Right cardiac atrium (tissue), 5 donors: ENCODE measurements at regions not wholly inside any gene's neighbourhood (a gene's known extent, or its start where the extent isn't known, plus 50 kb on each side); places are given as distances from the start of the nearest gene placed in this dataset.

Experiments used
- ATAC-seq, 2 donors: fragments of 200-7000 bp; cut with Tn5 transposase; one replicate each; pipeline versions ENCODE4 v1.8.0 to v1.9.1; 2020; ENCODE audit warnings: moderate library complexity in 2 of 2, mild to moderate bottlenecking in 1 of 2
- DNase-seq, 3 donors: peaks; one replicate each; pipeline ENCODE4 v3.0.0-alpha.2; 2020
- H3K27ac ChIP-seq: one replicate; pipeline ENCODE4 v1.5.1; 2013; ENCODE audit warnings: mild to moderate bottlenecking, low read length, control low read depth, moderate library complexity
- H3K27me3 ChIP-seq: one replicate; pipeline ENCODE4 v1.6.1; 2013; ENCODE audit not compliant: control insufficient read depth, insufficient read depth
- H3K4me1 ChIP-seq: one replicate; pipeline ENCODE4 v1.6.1; 2013; ENCODE audit warnings: low read length; ENCODE audit not compliant: control insufficient read depth, insufficient read depth
- H3K4me3 ChIP-seq: one replicate; pipeline ENCODE4 v1.5.1; 2013; ENCODE audit warnings: low read length, control low read depth
- H3K9me3 ChIP-seq: one replicate; pipeline ENCODE4 v1.6.1; 2013; ENCODE audit warnings: low read length; ENCODE audit not compliant: control insufficient read depth
- WGBS: extraction: QIAGEN DNeasy Blood & Tissue Kit; methylation state at CpG from one replicate; pipeline ENCODE4 v1.1.7; 2013; 5-methylcytosine and 5-hydroxymethylcytosine counted together
- intact Hi-C, 4 donors: fragments of 100-400 bp; cut with DNase I; formaldehyde crosslinking; loops; one replicate each; pipeline versions ENCODE4 v1.11.0 to v1.14.0; 2022 to 2023
- donor health status: healthy with polysubstance abuse.
- donor health status: DM: no; HTN: yes; CAD: no.
- donor health status: DM: no; HTN: no; CAD: no.
- donor health status: DM: no; HTN: yes; CAD: no; lungs with severe emphysema.
- donor health status: DM: yes; HTN: yes; CAD: no.

GRCh38 chr17:79496422-79497005, 114.3 kb downstream of the RBFOX3 start:
- ATAC-seq (no peak), DNase-seq (no peak)
- Histone ChIP-seq H3K9me3 (no peaks in the 10 kb centered on the region), H3K27me3 (no peaks in the 10 kb centered on the region), H3K4me3 (no peak overlapping the region), H3K27ac (no peak overlapping the region), H3K4me1 (no peaks in the 10 kb centered on the region)
- 57% methylated on average over 13 of the region's 13 CpGs for WGBS
- intact Hi-C loops: no loop called here

- no peak overlapping the region for H3K27ac ChIP-seq
- no peaks in the 10 kb centered on the region for H3K4me1 ChIP-seq
- no peaks in the 10 kb centered on the region for H3K27me3 ChIP-seq
- no peaks in the 10 kb centered on the region for H3K9me3 ChIP-seq
- intact Hi-C loops: no loop called here
- WGBS: 76% methylated on average over 11 of the region's 11 CpGs
- DNase-seq: no peak
- no peak for ATAC-seq
- H3K4me3 ChIP-seq: no peak overlapping the region
Measured at GRCh38 chr17:79495665-79496064, 115.2 kb downstream of the RBFOX3 start.

- intact Hi-C loops: no loop called here
- no peak overlapping the region for H3K4me3 ChIP-seq
- WGBS: 67% methylated on average over 1 of the region's 3 CpGs
- no peaks in the 10 kb centered on the region for H3K27me3 ChIP-seq
- no peaks in the 10 kb centered on the region for H3K9me3 ChIP-seq
- ATAC-seq: no peak
- H3K27ac ChIP-seq: no peak overlapping the region
- DNase-seq: no peak
- H3K4me1 ChIP-seq: no peaks in the 10 kb centered on the region
Measured at GRCh38 chr17:79491006-79491405, 119.8 kb downstream of the RBFOX3 start.

- Histone ChIP-seq H3K4me3 (no peak overlapping the region), H3K9me3 (no peaks in the 10 kb centered on the region), H3K27me3 (no peaks in the 10 kb centered on the region), H3K27ac (no peak overlapping the region), H3K4me1 (no peaks in the 10 kb centered on the region)
- intact Hi-C loops: no loop called here
- WGBS: 52% methylated on average over 1 of the region's 1 CpG
- DNase-seq (no peak), ATAC-seq (no peak)
Measured at GRCh38 chr17:79490530-79490929, 120.3 kb downstream of the RBFOX3 start.

GRCh38 chr17:79487149-79487548, 123.7 kb downstream of the RBFOX3 start:
- no peak for DNase-seq
- no peak for ATAC-seq
- intact Hi-C loops: no loop called here
- Histone ChIP-seq H3K9me3 (no peaks in the 10 kb centered on the region), H3K27me3 (no peaks in the 10 kb centered on the region), H3K4me3 (no peak overlapping the region), H3K27ac (no peak overlapping the region), H3K4me1 (no peaks in the 10 kb centered on the region)
- 84% methylated on average over 12 of the region's 12 CpGs for WGBS

GRCh38 chr17:79485991-79486390, 124.9 kb downstream of the RBFOX3 start:
- Histone ChIP-seq H3K9me3 (no peaks in the 10 kb centered on the region), H3K27ac (no peak overlapping the region), H3K4me3 (no peak overlapping the region), H3K4me1 (no peaks in the 10 kb centered on the region), H3K27me3 (no peaks in the 10 kb centered on the region)
- intact Hi-C loops: no loop called here
- no peak for DNase-seq
- no peak for ATAC-seq
- WGBS: 46% methylated on average over 17 of the region's 17 CpGs

GRCh38 chr17:79485419-79485985, 125.3 kb downstream of the RBFOX3 start:
- DNase-seq: no peak
- Histone ChIP-seq H3K27ac (no peak overlapping the region), H3K9me3 (no peaks in the 10 kb centered on the region), H3K4me1 (no peaks in the 10 kb centered on the region), H3K4me3 (no peak overlapping the region), H3K27me3 (no peaks in the 10 kb centered on the region)
- 26% methylated on average over 22 of the region's 22 CpGs for WGBS
- intact Hi-C loops: no loop called here
- no peak for ATAC-seq

- no peaks in the 10 kb centered on the region for H3K9me3 ChIP-seq
- no peak for ATAC-seq
- 42% methylated on average over 11 of the region's 11 CpGs for WGBS
- intact Hi-C loops: no loop called here
- H3K4me3 ChIP-seq: no peak overlapping the region
- H3K4me1 ChIP-seq: no peaks in the 10 kb centered on the region
- H3K27me3 ChIP-seq: no peaks in the 10 kb centered on the region
- no peak for DNase-seq
- no peak overlapping the region for H3K27ac ChIP-seq
Measured at GRCh38 chr17:79484600-79485418, 126.0 kb downstream of the RBFOX3 start.

- no peaks in the 10 kb centered on the region for H3K9me3 ChIP-seq
- intact Hi-C loops: no loop called here
- no peak for DNase-seq
- ATAC-seq: no peak
- H3K4me1 ChIP-seq: no peaks in the 10 kb centered on the region
- no peak overlapping the region for H3K27ac ChIP-seq
- no peaks in the 10 kb centered on the region for H3K27me3 ChIP-seq
- 46% methylated on average over 5 of the region's 5 CpGs for WGBS
- no peak overlapping the region for H3K4me3 ChIP-seq
Measured at GRCh38 chr17:79483842-79484241, 127.0 kb downstream of the RBFOX3 start.

GRCh38 chr17:79482727-79483521, 127.9 kb downstream of the RBFOX3 start:
- H3K27ac ChIP-seq: no peak overlapping the region
- no peak overlapping the region for H3K4me3 ChIP-seq
- no peaks in the 10 kb centered on the region for H3K4me1 ChIP-seq
- H3K27me3 ChIP-seq: no peaks in the 10 kb centered on the region
- no peaks in the 10 kb centered on the region for H3K9me3 ChIP-seq
- 19% methylated on average over 17 of the region's 17 CpGs for WGBS
- no peak for ATAC-seq
- intact Hi-C loops: no loop called here
- no peak for DNase-seq

- H3K9me3 ChIP-seq: no peaks in the 10 kb centered on the region
- ATAC-seq (no peak), DNase-seq (no peak)
- H3K4me3 ChIP-seq: no peak overlapping the region
- 72% methylated on average over 10 of the region's 10 CpGs for WGBS
- no peak overlapping the region for H3K27ac ChIP-seq
- intact Hi-C loops: no loop called here
- no peaks in the 10 kb centered on the region for H3K4me1 ChIP-seq
- H3K27me3 ChIP-seq: no peaks in the 10 kb centered on the region
Measured at GRCh38 chr17:79479876-79480275, 131.0 kb downstream of the RBFOX3 start.
